HG02678 (cell line): ENCODE measurements at regions not wholly inside any gene's neighbourhood (a gene's known extent, or its start where the extent isn't known, plus 50 kb on each side); places are given as distances from the start of the nearest gene placed in this dataset.
"Not testable (repeated sequence)": the region's sequence is repeated elsewhere in the genome, so short reads cannot be mapped to it uniquely, and the experiment has no call there.

Experiments
- ATAC-seq: cut with Tn5 transposase; IDR thresholded peaks from one replicate; pipeline ENCODE4 v1.9.1; 2021; ENCODE audit warnings: mild to moderate bottlenecking, moderate library complexity; ENCODE audit not compliant: unreplicated experiment

- ATAC-seq, result no peak
Measured at GRCh38 chr10:109308971-109309370, 614.3 kb downstream of the XPNPEP1 start.

DNA sequence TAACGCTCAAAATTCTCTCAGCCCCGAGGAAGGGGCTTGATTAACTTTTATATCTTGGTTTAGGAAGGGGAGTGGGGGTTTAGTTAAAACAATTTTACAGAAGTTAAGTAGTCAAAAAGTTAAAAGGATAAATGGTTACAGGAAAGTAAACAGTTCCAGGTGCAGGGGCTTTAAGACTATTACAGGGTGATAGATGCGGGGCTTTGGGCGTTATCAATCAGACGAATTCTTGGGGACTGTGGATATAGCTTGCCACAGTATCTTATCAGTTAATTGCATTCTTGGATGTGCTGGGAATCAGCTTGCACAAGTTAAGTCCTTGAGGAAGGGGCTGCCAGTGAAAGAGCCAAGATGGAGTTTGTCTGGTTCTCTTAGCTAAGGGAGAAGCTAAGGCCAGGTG, 616.2 kb downstream of the XPNPEP1 start:
- not testable (repeated sequence) for ATAC-seq

DNA sequence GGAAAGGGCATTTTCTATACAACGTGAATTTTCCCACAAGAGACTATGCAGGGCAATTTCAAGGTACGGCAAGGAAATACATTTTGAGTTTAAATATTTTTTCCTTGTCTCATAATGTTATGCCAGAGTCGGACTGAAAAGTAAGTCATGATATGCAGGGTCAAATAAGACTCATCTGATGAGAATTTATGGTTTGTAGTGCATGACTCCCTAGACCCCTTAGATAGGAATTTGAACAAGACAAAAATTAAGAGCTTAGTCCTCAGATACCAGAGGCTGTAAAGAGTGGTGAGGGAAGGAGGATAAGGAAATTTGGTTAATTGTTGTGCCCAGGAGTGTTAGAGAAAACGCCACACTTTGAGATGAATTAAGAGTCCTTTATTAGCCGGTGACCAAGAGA, 616.6 kb downstream of the XPNPEP1 start:
- ATAC-seq, result no peak

DNA sequence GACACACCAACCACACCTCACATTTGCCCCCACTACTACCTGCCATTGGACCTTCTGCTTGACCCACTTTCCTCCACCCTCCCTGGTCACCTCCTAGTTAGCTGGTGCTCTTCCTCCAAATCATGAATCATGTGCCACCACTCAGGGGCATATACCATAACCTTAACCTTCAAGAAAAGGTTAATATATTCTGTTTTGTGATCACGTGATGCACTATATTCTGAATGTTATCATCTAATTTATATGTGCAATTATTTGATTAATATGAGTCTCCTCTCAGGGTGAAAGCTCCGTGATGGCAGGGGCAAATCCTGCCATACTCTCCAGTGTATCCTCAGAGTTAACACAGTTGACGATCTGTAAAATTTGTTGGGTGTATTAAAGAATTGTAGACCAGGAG, 635.5 kb downstream of the XPNPEP1 start:
- no peak for ATAC-seq

GRCh38 chr10:109282510-109282909, 640.8 kb downstream of the XPNPEP1 start:
- ATAC-seq, result no peak

DNA sequence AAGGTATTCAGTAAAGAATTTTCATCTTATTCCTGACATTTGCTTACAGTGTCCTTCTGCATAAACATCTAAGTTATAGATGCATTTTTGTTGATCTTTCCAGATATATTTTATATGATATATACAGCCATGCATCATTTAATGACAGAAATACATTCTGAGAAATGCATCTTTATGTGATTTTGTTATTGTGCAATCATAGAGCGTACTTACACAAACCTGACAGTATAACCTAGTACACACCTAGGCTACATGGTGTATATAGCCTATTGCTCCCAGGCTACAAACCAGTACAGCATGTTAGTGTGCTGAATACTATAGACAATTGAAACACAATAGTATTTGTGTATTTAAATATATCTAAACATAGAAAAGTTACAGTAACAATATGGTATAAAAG, 642.0 kb downstream of the XPNPEP1 start:
- no peak for ATAC-seq

DNA sequence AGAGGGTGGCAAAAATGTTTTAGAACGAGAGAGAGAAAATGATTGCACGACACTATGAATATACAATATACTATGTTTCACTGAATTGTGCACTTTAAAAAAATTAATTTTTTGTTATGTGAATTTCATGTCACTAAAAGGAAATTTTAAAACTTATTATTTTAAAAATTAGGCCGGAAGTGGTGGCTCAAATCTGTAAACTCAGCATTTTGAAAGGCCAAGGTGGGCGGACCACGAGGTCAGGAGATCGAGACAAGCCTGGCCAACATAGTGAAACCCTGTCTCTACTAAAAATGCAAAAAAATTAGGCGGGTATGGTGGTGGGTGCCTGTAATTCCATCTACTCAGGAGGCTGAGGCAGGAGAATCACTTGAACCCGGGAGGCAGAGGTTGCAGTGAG, 642.5 kb downstream of the XPNPEP1 start:
- ATAC-seq, result no peak

DNA sequence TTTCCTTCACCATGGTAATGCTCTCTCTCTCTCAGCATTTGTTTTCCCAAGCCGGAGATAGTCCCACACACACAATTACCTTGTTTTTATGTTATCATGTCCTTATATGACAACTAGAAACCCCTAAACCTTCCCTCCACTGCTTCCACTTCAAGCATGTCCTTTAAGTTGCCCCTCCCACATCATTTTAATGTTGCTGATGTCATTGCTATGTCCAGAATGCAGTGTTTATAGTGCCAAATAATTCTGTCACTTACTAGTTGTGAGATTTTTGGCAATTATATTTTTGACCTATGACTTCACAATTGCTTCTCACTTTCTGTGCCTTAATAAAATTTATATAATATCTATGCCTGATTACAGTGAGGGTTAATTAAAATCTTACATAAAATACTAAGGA, 645.9 kb downstream of the XPNPEP1 start:
- no peak for ATAC-seq

DNA sequence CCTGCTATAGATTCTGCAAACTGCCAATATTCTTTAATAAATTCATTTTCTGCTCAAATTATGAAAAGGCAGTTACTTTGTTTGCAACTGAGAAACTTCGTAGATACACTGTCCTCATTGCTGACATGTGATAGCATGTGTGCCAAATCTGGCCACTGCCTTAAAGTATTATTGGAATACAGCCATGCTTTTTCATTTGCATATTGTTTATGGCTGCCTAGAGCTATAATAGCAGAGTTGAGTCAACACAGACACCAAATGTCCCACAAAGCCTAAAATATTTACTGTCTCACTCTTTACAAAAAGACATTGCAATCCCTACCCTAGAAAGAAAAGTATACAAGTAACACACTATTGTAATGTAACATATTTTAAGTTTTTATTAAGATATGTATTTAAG, 647.4 kb downstream of the XPNPEP1 start:
- ATAC-seq, result no peak

DNA sequence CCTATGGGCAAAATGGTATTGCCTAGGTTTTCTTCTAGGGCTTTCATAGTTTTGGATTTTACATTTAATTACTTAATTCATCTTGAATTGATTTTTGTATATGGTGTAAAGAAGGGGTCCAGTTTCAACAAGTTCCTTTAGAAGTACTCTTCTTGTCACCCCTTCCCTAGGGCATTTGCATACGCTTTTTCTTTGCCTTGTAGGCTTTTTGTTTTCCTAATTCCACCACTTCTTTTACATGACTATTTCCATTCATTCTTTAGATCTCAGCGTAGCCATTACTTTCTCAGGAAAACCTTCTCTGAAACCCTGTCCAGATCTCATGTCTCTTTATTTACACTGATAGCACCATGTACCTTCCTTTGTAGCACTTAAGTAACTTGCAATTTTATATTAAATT, 648.6 kb downstream of the XPNPEP1 start:
- ATAC-seq, result no peak

DNA sequence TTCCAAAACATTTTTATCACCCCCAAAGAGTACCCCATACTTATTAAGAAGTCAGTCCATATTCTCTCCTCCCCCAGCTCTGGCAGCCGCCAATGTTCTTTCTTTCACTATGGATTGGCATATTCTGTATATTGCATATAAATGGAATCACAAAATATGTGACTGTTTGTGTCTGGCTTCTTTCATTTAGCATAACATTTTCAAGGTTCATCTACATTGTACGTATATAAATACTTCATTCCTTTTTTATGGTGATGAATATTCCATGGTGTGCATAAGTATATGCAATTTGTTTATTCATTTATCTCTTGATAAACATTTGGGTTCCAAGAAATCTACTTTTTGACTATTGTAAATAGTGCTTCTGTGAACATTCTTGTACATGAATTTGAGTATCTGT, 653.1 kb downstream of the XPNPEP1 start:
- ATAC-seq, result no peak

DNA sequence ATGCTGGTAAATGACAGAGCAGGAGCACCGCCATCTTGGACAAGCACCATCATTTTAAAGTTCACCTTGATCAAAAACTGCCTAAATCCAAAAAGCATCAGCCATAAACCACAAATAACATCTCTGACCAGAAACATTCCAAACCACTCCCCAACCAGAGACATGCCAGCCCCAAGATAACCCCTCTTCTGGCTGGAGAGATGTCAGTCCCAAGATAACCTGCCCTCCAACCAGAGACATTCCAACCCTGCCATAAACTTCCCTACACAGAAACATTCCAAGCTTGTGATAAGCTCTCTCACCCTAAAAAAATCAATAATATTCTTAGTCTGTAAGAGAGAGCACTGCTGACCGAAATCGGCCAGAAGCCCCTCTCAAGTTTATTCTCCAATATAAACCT, 659.3 kb downstream of the XPNPEP1 start:
- no peak for ATAC-seq

- ATAC-seq, result no peak
Measured at GRCh38 chr10:109261231-109261630, 662.1 kb downstream of the XPNPEP1 start.

GRCh38 chr10:109259293-109259692, 664.0 kb downstream of the XPNPEP1 start:
- no peak for ATAC-seq

DNA sequence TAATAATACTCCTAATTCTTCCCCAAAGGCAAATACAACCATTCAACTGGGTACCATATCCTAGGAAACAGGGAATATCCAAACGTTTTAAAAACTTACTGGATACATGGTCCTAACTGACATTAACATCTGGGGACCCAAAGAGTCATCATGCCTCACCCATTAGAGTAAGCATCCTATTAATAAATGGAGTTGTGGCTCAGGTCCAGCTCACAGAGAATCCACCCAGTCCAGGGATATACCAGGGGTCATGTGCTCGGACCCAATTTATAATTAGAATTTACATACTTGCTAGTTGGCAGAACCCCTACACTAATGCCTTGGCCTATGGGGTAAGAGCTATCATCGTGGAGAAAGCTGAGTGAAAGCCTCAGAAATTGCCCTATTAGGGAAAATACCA, 670.0 kb downstream of the XPNPEP1 start:
- no peak for ATAC-seq

DNA sequence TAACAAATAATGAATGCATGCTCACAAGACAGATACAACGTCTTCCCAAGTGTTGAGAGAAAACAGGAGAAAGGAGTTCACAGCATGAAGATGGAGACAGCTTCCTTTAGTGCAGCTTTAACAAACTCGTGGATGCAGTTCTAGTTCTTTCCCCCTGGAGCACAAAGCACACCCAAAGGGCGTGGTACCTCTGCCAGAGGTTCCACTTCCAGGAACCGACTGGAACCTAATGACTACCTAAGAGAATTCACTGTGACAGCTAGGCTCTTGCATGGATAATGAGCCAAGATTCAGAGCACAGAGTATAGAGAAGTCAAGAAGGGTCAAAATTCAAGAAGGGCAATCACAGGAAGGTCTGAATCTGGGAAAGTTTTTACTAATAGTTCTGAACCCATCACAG, 673.2 kb downstream of the XPNPEP1 start:
- ATAC-seq, result no peak

- ATAC-seq, result no peak
Measured at GRCh38 chr10:109247814-109248213, 675.5 kb downstream of the XPNPEP1 start.

DNA sequence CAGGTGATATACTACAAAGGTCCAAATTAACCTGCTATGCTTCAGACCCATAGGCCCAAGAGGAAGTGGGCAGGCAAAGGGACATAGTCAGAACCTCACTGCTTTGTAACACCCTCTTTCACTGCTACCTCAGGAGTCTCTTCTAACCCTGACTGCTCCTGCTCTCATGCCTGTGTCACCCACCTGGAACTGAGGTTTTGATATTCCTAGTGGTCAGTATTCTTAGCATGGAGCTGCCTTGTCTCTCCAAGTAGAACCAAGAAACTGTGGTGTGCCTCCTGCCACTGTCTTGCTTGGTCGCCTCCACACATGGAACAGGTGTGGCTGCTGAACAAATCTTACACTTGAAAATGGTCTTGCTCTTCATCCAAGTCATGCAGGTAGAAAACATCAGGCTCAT, 677.5 kb downstream of the XPNPEP1 start:
- no peak for ATAC-seq

GRCh38 chr10:109239371-109239770, 683.9 kb downstream of the XPNPEP1 start:
- ATAC-seq, result no peak

DNA sequence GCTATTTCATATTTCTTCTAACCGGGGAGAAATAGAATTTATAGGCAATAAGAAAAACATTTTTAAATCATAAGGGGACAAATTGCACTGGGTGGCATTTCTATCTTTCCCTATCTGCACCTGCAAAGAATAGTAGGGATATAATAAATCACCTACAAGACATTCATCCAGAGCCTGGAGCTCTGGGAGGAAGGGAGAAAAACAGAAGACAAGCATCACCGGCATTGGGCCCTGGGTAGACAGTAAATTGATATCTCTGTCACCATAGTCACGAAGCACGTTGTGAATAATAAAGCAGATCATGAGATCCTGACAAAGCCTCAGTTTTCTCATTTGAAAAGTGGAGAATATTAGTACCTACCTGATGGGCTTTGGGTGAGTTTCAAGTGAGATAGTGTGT, 685.6 kb downstream of the XPNPEP1 start:
- no peak for ATAC-seq

DNA sequence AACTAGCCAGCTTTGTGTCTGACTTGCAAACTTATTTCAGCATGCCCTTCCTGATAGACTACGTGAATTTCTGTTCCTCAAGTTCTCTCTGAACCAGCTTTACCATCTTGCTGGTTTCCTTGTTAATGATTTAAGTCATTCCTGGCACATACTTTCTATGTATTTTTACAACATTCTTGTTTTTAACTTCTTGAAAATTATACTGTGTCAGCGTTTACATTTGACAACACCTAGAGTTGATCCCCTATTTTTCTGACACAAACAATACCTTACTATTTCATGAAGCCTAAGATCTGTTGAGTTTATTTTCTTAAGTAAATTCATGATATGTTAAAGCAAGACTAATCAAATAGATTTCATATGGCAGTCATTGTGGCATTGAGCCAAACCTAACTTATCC, 686.3 kb downstream of the XPNPEP1 start:
- no peak for ATAC-seq

- not testable (repeated sequence) for ATAC-seq
Measured at GRCh38 chr10:109223533-109223932, 699.8 kb downstream of the XPNPEP1 start.

- ATAC-seq, result no peak
Measured at GRCh38 chr10:109219935-109220605, 703.2 kb downstream of the XPNPEP1 start.
